Adrenal gland (tissue), 5 donors: ENCODE measurements at regions not wholly inside any gene's neighbourhood (a gene's known extent, or its start where the extent isn't known, plus 50 kb on each side); places are given as distances from the start of the nearest gene placed in this dataset.

ENCODE experiments used
- POLR2A ChIP-seq, 2 donors: fragments of 450-650 bp; IDR thresholded peaks; one replicate each; pipeline ENCODE4 v1.6.1; 2017; ENCODE audit warnings: antibody characterized with exemption in 2 of 2, mild to moderate bottlenecking in 2 of 2, moderate library complexity in 1 of 2
- TF ChIP-seq, protein P1 (sequence below), 6 experiments: fragments of 450-650 bp in 4 of 6; fragments of 200-600 bp in 2 of 6; sonication (generic) in 1 of 6; IDR thresholded peaks; 1 replicate in 5 of 6; 2 replicates in 1 of 6; pipeline versions ENCODE4 v1.5.1 to v1.8.0; 2016 to 2021; ENCODE audit warnings: antibody characterized with exemption in 6 of 6, mild to moderate bottlenecking in 2 of 6, moderate library complexity in 1 of 6
- donor health status: DM: no; HTN: no; CAD: no.

DNA sequence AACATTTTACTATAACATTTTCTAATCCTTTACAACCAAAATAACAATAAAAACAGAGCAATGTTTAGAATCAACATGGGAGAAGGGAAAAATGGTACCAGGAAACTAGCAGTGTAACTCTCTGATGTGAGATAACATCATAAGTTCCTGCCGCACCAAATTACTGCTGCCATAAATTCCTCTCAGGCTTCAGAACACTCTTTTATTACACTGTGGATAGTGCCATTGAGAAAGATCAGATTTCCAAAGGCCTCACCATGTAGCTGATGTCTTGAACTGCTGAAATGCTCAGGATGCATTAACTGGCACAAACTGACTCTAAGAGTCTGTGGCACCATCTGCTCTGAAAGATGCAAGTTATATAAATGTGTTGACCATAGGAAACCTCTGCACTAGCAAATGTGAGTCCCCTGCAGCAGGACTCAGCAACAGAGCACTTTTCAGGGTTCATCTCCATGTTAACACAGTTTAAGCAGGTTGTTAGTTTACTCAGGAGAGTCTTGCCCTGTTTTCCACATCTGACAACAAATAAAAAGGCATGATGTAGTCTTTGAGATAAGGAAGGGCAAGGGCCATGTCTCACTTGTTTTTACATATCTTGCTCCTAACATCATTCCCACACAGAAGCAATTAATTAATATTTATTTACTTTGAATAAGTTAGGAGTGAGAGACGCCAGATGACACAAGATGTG is 218.1 kb downstream of the CETN3 start:
- TF ChIP-seq POLR2A (IDR thresholded peaks at IDR 0.05), result no peak
- TF ChIP-seq, protein P1, sequence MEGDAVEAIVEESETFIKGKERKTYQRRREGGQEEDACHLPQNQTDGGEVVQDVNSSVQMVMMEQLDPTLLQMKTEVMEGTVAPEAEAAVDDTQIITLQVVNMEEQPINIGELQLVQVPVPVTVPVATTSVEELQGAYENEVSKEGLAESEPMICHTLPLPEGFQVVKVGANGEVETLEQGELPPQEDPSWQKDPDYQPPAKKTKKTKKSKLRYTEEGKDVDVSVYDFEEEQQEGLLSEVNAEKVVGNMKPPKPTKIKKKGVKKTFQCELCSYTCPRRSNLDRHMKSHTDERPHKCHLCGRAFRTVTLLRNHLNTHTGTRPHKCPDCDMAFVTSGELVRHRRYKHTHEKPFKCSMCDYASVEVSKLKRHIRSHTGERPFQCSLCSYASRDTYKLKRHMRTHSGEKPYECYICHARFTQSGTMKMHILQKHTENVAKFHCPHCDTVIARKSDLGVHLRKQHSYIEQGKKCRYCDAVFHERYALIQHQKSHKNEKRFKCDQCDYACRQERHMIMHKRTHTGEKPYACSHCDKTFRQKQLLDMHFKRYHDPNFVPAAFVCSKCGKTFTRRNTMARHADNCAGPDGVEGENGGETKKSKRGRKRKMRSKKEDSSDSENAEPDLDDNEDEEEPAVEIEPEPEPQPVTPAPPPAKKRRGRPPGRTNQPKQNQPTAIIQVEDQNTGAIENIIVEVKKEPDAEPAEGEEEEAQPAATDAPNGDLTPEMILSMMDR (IDR thresholded peaks at IDR 0.05), result no peak
